Right lobe of liver (tissue), 6 donors: ENCODE measurements at regions not wholly inside any gene's neighbourhood (a gene's known extent, or its start where the extent isn't known, plus 50 kb on each side); places are given as distances from the start of the nearest gene placed in this dataset.

Source experiments
- ATAC-seq, 4 donors: fragments of 200-7000 bp; cut with Tn5 transposase; one replicate each; pipeline ENCODE4 v1.9.1; 2020; ENCODE audit warnings: mild to moderate bottlenecking in 4 of 4, moderate library complexity in 4 of 4
- DNase-seq, 3 donors: peaks; one replicate each; pipeline ENCODE4 v3.0.0-alpha.2; 2020
- H3K27ac ChIP-seq, 3 donors: fragments of 200-600 bp; one replicate each; pipeline ENCODE4 v1.8.0; 2022
- H3K27me3 ChIP-seq, 2 donors: fragments of 200-600 bp; one replicate each; pipeline ENCODE4 v1.8.0; 2022
- H3K36me3 ChIP-seq, 4 donors: fragments of 200-600 bp; sonication (generic) in 1 of 4; one replicate each; pipeline versions ENCODE4 v1.5.1 to v1.8.0; 2017 to 2022; ENCODE audit warnings: control low read depth in 1 of 4
- H3K4me1 ChIP-seq, 4 donors: fragments of 200-600 bp; sonication (generic) in 1 of 4; one replicate each; pipeline versions ENCODE4 v1.5.1 to v1.8.0; 2017 to 2022; ENCODE audit warnings: control low read depth in 1 of 4
- H3K4me3 ChIP-seq, 3 donors: fragments of 200-600 bp; one replicate each; pipeline ENCODE4 v1.8.0; 2022
- H3K9me3 ChIP-seq, 4 donors: fragments of 200-600 bp; sonication (generic) in 1 of 4; one replicate each; pipeline versions ENCODE4 v1.5.1 to v1.8.0; 2017 to 2022; ENCODE audit warnings: control low read depth in 1 of 4
- CTCF ChIP-seq, 4 donors: fragments of 200-600 bp in 3 of 4; fragments of 450-650 bp in 1 of 4; IDR thresholded peaks; one replicate each; pipeline versions ENCODE4 v1.5.1 to v1.8.0; 2016 to 2022; ENCODE audit warnings: antibody characterized with exemption in 4 of 4, mild to moderate bottlenecking in 2 of 4
- POLR2A ChIP-seq: fragments of 450-650 bp; IDR thresholded peaks from one replicate; pipeline ENCODE4 v1.6.1; 2017; ENCODE audit warnings: antibody characterized with exemption, mild to moderate bottlenecking
- WGBS: methylation state at CpG from one replicate; pipeline ENCODE4 v1.1.6; 2018; ENCODE audit warnings: low coverage, low lambda C conversion rate; ENCODE audit not compliant: insufficient coverage; ENCODE audit errors: missing lambda C conversion rate; 5-methylcytosine and 5-hydroxymethylcytosine counted together
- intact Hi-C, 2 donors: fragments of 100-400 bp; cut with DNase I; formaldehyde crosslinking; loops; one replicate each; pipeline versions ENCODE4 v1.11.2 to v1.14.1; 2022
- donor health status: DM: no; HTN: yes; CAD: no.
- donor health status: DM: no; HTN: no; CAD: no.
- donor health status: DM: no; HTN: no; CAD: no.
- donor health status: DM: no; HTN: yes; CAD: no.
- donor health status: DM: no; HTN: yes; CAD: no.

- TF ChIP-seq CTCF (IDR thresholded peaks at IDR 0.05) (no peak), POLR2A (no peak)
- intact Hi-C loops, result no loop called here
- Histone ChIP-seq H3K27ac (no peak overlapping the region), H3K36me3 (no peaks in the 10 kb centered on the region), H3K9me3 (no peaks in the 10 kb centered on the region), H3K27me3 (no peaks in the 10 kb centered on the region), H3K4me1 (peaks cover 0 to 13% (median 0%) of the 10 kb centered on the region in 4 donors), H3K4me3 (no peak overlapping the region)
- WGBS, result 65% methylated on average over 10 of the region's 17 CpGs
- DNase-seq (peak in 1 of 3 donors; percentile 51), ATAC-seq (peak in 2 of 4 donors; percentile 34 to 47)
Observed at GRCh38 chr17:77363821-77364361, 223.1 kb downstream of the SEC14L1 start.

GRCh38 chr17:77364381-77364911, 223.7 kb downstream of the SEC14L1 start:
- H3K27me3 ChIP-seq, result no peaks in the 10 kb centered on the region
- intact Hi-C loops, result no loop called here
- peaks cover 0 to 7% (median 0%) of the 10 kb centered on the region in 4 donors for H3K4me1 ChIP-seq
- WGBS, result 71% methylated on average over 4 of the region's 10 CpGs
- DNase-seq (peak in 1 of 3 donors; percentile 41), ATAC-seq (no peak)
- TF ChIP-seq CTCF (IDR thresholded peaks at IDR 0.05), result no peak
- no peak for TF ChIP-seq POLR2A
- H3K4me3 ChIP-seq, result no peak overlapping the region
- H3K36me3 ChIP-seq, result no peaks in the 10 kb centered on the region
- H3K9me3 ChIP-seq, result no peaks in the 10 kb centered on the region
- no peak overlapping the region for H3K27ac ChIP-seq

- Histone ChIP-seq H3K36me3 (no peaks in the 10 kb centered on the region), H3K4me3 (no peak overlapping the region), H3K9me3 (no peaks in the 10 kb centered on the region), H3K4me1 (peaks cover 0 to 7% (median 0%) of the 10 kb centered on the region in 4 donors), H3K27ac (no peak overlapping the region), H3K27me3 (no peaks in the 10 kb centered on the region)
- no peak for TF ChIP-seq POLR2A
- TF ChIP-seq CTCF (IDR thresholded peaks at IDR 0.05), result no peak
- no peak for ATAC-seq
- intact Hi-C loops, result no loop called here
- WGBS, result 96% methylated on average over 7 of the region's 8 CpGs
- DNase-seq, result no peak
Observed at GRCh38 chr17:77364941-77365583, 224.3 kb downstream of the SEC14L1 start.

- intact Hi-C loops, result no loop called here
- Histone ChIP-seq H3K27ac (no peak overlapping the region), H3K4me1 (peaks cover 0 to 7% (median 0%) of the 10 kb centered on the region in 4 donors), H3K9me3 (no peaks in the 10 kb centered on the region), H3K27me3 (no peaks in the 10 kb centered on the region), H3K36me3 (no peaks in the 10 kb centered on the region), H3K4me3 (no peak overlapping the region)
- DNase-seq, result peak in 2 of 3 donors; percentile 51 to 52
- ATAC-seq, result peak; percentile 25 to 54 (median 34)
- WGBS, result 55% methylated on average over 5 of the region's 11 CpGs
- TF ChIP-seq CTCF (IDR thresholded peaks at IDR 0.05), result no peak
- no peak for TF ChIP-seq POLR2A
Observed at GRCh38 chr17:77365584-77366186, 224.9 kb downstream of the SEC14L1 start.
